SH-SY5Y (cell line): ENCODE measurements at regions not wholly inside any gene's neighbourhood (a gene's known extent, or its start where the extent isn't known, plus 50 kb on each side); places are given as distances from the start of the nearest gene placed in this dataset.

Source experiments
- GATA2 ChIP-seq: IDR thresholded peaks from 2 replicates; pipeline ENCODE4 v1.6.1; 2011; ENCODE audit warnings: mild to moderate bottlenecking, low read depth, low read length
- GATA3 ChIP-seq: IDR thresholded peaks from 2 replicates; pipeline ENCODE4 v1.6.1; 2011; ENCODE audit warnings: low read depth, mild to moderate bottlenecking, low read length, moderate library complexity

GRCh38 chr21:15164273-15164672 is 99.5 kb upstream of the NRIP1 start:
- TF ChIP-seq GATA2 (no peak), GATA3 (no peak)
